Smooth muscle cell (in vitro differentiated cells): ENCODE measurements at regions not wholly inside any gene's neighbourhood (a gene's known extent, or its start where the extent isn't known, plus 50 kb on each side); places are given as distances from the start of the nearest gene placed in this dataset.

Experiments used
- DNase-seq: peaks from one replicate; lab custom pipeline; 2025; ENCODE audit not compliant: unreplicated experiment; lab: John Stamatoyannopoulos, UW
- H2AFZ ChIP-seq: fragments of 200-600 bp; sonication (generic); 2 replicates; pipeline ENCODE4 v1.6.0; 2016; ENCODE audit warnings: antibody characterized with exemption, low read depth, mild to moderate bottlenecking
- H3F3A ChIP-seq: fragments of 200-600 bp; sonication (generic); 2 replicates; pipeline ENCODE4 v1.6.0; 2017; ENCODE audit warnings: antibody characterized with exemption, low read depth
- H3K27ac ChIP-seq: fragments of 200-600 bp; sonication (generic); 2 replicates; pipeline ENCODE4 v1.5.1; 2016; ENCODE audit warnings: low read depth, mild to moderate bottlenecking
- H3K27me3 ChIP-seq: fragments of 200-600 bp; sonication (generic); 2 replicates; pipeline ENCODE4 v1.6.1; 2016; ENCODE audit warnings: low read depth, mild to moderate bottlenecking
- H3K36me3 ChIP-seq: fragments of 200-600 bp; sonication (generic); 2 replicates; pipeline ENCODE4 v1.5.1; 2016; ENCODE audit warnings: low read depth
- H3K4me1 ChIP-seq: fragments of 200-600 bp; sonication (generic); 2 replicates; pipeline ENCODE4 v1.5.1; 2016; ENCODE audit warnings: low read depth
- H3K4me2 ChIP-seq: fragments of 200-600 bp; sonication (generic); 2 replicates; pipeline ENCODE4 v1.6.0; 2016; ENCODE audit warnings: mild to moderate bottlenecking
- H3K4me3 ChIP-seq: fragments of 200-600 bp; sonication (generic); 2 replicates; pipeline ENCODE4 v1.5.1; 2016; ENCODE audit warnings: mild to moderate bottlenecking
- H3K79me2 ChIP-seq: fragments of 200-600 bp; sonication (generic); 2 replicates; pipeline ENCODE4 v1.6.0; 2016; ENCODE audit warnings: low read depth, mild to moderate bottlenecking
- H3K9ac ChIP-seq: fragments of 200-600 bp; sonication (generic); 2 replicates; pipeline ENCODE4 v1.6.0; 2016; ENCODE audit warnings: low read depth
- H3K9me3 ChIP-seq: fragments of 200-600 bp; sonication (generic); replicated peaks from 2 replicates; pipeline ENCODE4 v1.5.1; 2016; ENCODE audit warnings: low read depth
- H4K20me1 ChIP-seq: fragments of 200-600 bp; sonication (generic); 2 replicates; pipeline ENCODE4 v1.6.0; 2016; ENCODE audit warnings: low read depth
- WGBS: methylation state at CpG from one replicate; pipeline ENCODE4 v1.1.7; 2016; ENCODE audit warnings: low lambda C conversion rate; 5-methylcytosine and 5-hydroxymethylcytosine counted together
- TF ChIP-seq, protein P1 (sequence below): fragments of 200-600 bp; sonication (generic); IDR thresholded peaks from 2 replicates; pipeline ENCODE4 v1.5.1; 2017; ENCODE audit warnings: borderline replicate concordance, mild to moderate bottlenecking, antibody characterized with exemption; ENCODE audit not compliant: insufficient read depth, poor library complexity, severe bottlenecking

DNA sequence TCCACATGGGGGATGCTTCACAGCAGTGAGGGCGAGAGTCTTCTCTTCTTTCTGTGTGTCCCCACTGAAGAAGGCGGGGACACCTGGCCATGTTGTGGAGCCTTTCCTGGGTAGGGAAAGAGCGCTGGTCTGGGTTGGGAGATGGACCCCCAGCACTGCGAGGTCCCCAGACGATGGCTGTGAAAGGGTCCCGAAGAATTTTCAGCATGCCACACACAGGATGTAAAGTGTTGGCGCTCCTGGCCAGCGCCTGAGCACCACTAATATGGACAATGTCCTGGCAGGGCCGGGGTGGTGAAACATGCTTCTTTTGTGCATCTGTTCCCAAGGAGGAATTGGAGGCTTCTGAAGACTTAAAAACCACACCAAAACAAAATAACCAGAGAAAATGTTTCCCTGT lies 77.2 kb downstream of the GLI2 start:
- no peak for DNase-seq
- no peak overlapping the region for H2AFZ ChIP-seq
- H3K4me1 ChIP-seq: no peaks in the 10 kb centered on the region
- 96% methylated on average over 9 of the region's 9 CpGs for WGBS
- peaks cover 2% of the 10 kb centered on the region for H3K79me2 ChIP-seq
- no peaks in the 10 kb centered on the region for H3K36me3 ChIP-seq
- no peaks in the 10 kb centered on the region for H3K9me3 ChIP-seq
- TF ChIP-seq, protein P1, sequence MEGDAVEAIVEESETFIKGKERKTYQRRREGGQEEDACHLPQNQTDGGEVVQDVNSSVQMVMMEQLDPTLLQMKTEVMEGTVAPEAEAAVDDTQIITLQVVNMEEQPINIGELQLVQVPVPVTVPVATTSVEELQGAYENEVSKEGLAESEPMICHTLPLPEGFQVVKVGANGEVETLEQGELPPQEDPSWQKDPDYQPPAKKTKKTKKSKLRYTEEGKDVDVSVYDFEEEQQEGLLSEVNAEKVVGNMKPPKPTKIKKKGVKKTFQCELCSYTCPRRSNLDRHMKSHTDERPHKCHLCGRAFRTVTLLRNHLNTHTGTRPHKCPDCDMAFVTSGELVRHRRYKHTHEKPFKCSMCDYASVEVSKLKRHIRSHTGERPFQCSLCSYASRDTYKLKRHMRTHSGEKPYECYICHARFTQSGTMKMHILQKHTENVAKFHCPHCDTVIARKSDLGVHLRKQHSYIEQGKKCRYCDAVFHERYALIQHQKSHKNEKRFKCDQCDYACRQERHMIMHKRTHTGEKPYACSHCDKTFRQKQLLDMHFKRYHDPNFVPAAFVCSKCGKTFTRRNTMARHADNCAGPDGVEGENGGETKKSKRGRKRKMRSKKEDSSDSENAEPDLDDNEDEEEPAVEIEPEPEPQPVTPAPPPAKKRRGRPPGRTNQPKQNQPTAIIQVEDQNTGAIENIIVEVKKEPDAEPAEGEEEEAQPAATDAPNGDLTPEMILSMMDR: no peak
- no peak overlapping the region for H3K4me3 ChIP-seq
- peaks cover 44% of the 10 kb centered on the region for H4K20me1 ChIP-seq
- no peak overlapping the region for H3K9ac ChIP-seq
- no peak overlapping the region for H3K27ac ChIP-seq
- no peaks in the 10 kb centered on the region for H3K27me3 ChIP-seq
- H3K4me2 ChIP-seq: no peak overlapping the region
- H3F3A ChIP-seq: peaks cover under 1% of the 10 kb centered on the region

DNA sequence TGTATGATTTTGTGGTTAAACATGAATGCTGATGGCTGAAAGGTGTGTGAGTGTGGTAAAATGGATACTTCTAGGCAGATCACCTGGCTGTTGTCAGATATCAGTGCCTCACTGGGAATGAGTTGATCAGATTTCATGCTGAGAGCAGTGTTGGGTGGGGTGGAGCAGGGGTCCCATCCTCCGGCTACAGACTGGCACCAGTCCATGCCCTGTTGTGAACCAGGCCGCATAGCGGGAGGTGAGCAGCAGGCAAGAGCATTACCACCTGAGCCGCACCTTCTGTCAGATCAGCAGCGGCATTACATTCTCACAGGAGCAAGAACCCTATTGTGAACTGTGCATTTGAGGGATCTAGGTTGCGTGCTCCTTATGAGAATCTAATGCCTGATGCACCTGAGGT lies 78.7 kb downstream of the GLI2 start:
- peaks cover 35% of the 10 kb centered on the region for H4K20me1 ChIP-seq
- H3K4me2 ChIP-seq: no peak overlapping the region
- peaks cover 6% of the 10 kb centered on the region for H3K4me1 ChIP-seq
- TF ChIP-seq, protein P1: no peak
- H3K9me3 ChIP-seq: no peaks in the 10 kb centered on the region
- no peak overlapping the region for H3K9ac ChIP-seq
- no peak overlapping the region for H3K27ac ChIP-seq
- no peaks in the 10 kb centered on the region for H3K36me3 ChIP-seq
- no peaks in the 10 kb centered on the region for H3K27me3 ChIP-seq
- peaks cover 2% of the 10 kb centered on the region for H3K79me2 ChIP-seq
- H2AFZ ChIP-seq: no peak overlapping the region
- H3K4me3 ChIP-seq: no peak overlapping the region
- no peak for DNase-seq
- H3F3A ChIP-seq: peaks cover 7% of the 10 kb centered on the region
- WGBS: 98% methylated on average over 6 of the region's 6 CpGs

DNA sequence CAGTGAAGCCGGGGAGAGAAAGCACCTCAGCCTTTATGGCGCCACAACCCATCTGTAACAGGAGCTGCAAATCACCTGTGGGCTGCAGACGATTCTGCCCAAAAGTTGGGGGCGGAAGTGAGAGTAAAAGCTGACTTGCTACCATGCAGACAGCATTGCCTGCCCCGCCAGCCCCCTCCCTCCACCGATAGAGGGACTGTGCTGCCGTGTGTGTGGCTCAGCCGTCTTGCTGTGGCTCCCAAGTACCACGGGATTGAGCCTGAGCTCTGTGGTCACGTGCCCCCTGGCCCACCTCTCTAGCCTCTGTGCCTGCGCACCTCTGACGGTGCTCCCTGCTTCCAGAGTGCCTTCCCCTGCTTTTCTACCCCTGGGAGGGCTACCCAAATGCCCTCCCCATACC lies 79.6 kb downstream of the GLI2 start:
- Histone ChIP-seq H4K20me1 (peaks cover 26% of the 10 kb centered on the region), H3K9ac (no peak overlapping the region), H3K79me2 (peaks cover 2% of the 10 kb centered on the region), H3K36me3 (no peaks in the 10 kb centered on the region), H3K4me3 (no peak overlapping the region), H3K4me2 (no peak overlapping the region), H2AFZ (no peak overlapping the region), H3K27me3 (no peaks in the 10 kb centered on the region), H3K27ac (no peak overlapping the region), H3F3A (peaks cover 14% of the 10 kb centered on the region), H3K9me3 (no peaks in the 10 kb centered on the region), H3K4me1 (peaks cover 16% of the 10 kb centered on the region)
- TF ChIP-seq, protein P1: no peak
- no peak for DNase-seq
- WGBS: 89% methylated on average over 12 of the region's 12 CpGs

- Histone ChIP-seq H3K9me3 (no peaks in the 10 kb centered on the region), H2AFZ (no peak overlapping the region), H3K27ac (peak overlapping the region; percentile 95), H3K27me3 (no peaks in the 10 kb centered on the region), H3K79me2 (peaks cover 11% of the 10 kb centered on the region), H3F3A (peaks cover 14% of the 10 kb centered on the region), H3K36me3 (no peaks in the 10 kb centered on the region), H3K4me2 (no peak overlapping the region), H3K9ac (no peak overlapping the region), H4K20me1 (peaks cover 26% of the 10 kb centered on the region), H3K4me1 (peaks cover 27% of the 10 kb centered on the region), H3K4me3 (no peak overlapping the region)
- no peak for DNase-seq
- WGBS: 93% methylated on average over 23 of the region's 25 CpGs
- TF ChIP-seq, protein P1: no peak
Measured at GRCh38 chr2:120817136-120817955, 81.7 kb downstream of the GLI2 start.
